ENCODE measurements at regions not wholly inside any gene's neighbourhood (a gene's known extent, or its start where the extent isn't known, plus 50 kb on each side); places are given as distances from the start of the nearest gene placed in this dataset.

GRCh38 chrX:10677490-10677889 is 57.1 kb upstream of the MID1 start:
- TF ChIP-seq CTCF (IDR thresholded peaks at IDR 0.05; ENCODE audit: low read depth, low read length, poor library complexity, severe bottlenecking), result no peak
- no peak for TF ChIP-seq EZH2phosphoT487 (IDR thresholded peaks at IDR 0.05; ENCODE audit: borderline replicate concordance, low read length)

Measured in DOHH2 (cell line).